OCI-M1 (cell line): ENCODE measurements at regions not wholly inside any gene's neighbourhood (a gene's known extent, or its start where the extent isn't known, plus 50 kb on each side); places are given as distances from the start of the nearest gene placed in this dataset.
A peak's percentile ranks its signal among the peaks of the same experiment; 100 is the strongest.

Source experiments
- DNase-seq: peaks from one replicate; lab custom pipeline; 2025; lab: John Stamatoyannopoulos, UW

GRCh38 chrX:82087699-82088098 is 885.8 kb downstream of the SH3BGRL start:
- no peak for DNase-seq

- no peak for DNase-seq
Measured at GRCh38 chrX:82092307-82092706, 890.4 kb downstream of the SH3BGRL start.

- peak; percentile 77 for DNase-seq
Measured at GRCh38 chrX:82125103-82125502, 923.2 kb downstream of the SH3BGRL start.

- peak; percentile 78 for DNase-seq
Measured at GRCh38 chrX:82127228-82128123, 925.6 kb downstream of the SH3BGRL start.

GRCh38 chrX:82134378-82134777 is 932.5 kb downstream of the SH3BGRL start:
- DNase-seq, result no peak

GRCh38 chrX:82141942-82142341 is 940.0 kb downstream of the SH3BGRL start:
- DNase-seq, result peak; percentile 27

- no peak for DNase-seq
Measured at GRCh38 chrX:82161195-82161594, 959.3 kb downstream of the SH3BGRL start.

- DNase-seq, result no peak
Measured at GRCh38 chrX:82163701-82164100, 961.8 kb downstream of the SH3BGRL start.

- no peak for DNase-seq
Measured at GRCh38 chrX:82196866-82197265, 995.0 kb downstream of the SH3BGRL start.

- DNase-seq, result no peak
Measured at GRCh38 chrX:82208975-82209374, 1007.1 kb downstream of the SH3BGRL start.

GRCh38 chrX:82218361-82218760 is 1016.5 kb downstream of the SH3BGRL start:
- DNase-seq, result peak; percentile 79

GRCh38 chrX:82219129-82219528 is 1017.2 kb downstream of the SH3BGRL start:
- no peak for DNase-seq

- no peak for DNase-seq
Measured at GRCh38 chrX:82224961-82225360, 1023.1 kb downstream of the SH3BGRL start.

- peak; percentile 3 for DNase-seq
Measured at GRCh38 chrX:82230013-82230412, 1028.1 kb downstream of the SH3BGRL start.

GRCh38 chrX:82232679-82233078 is 1030.8 kb downstream of the SH3BGRL start:
- no peak for DNase-seq

- DNase-seq, result peak; percentile 66
Measured at GRCh38 chrX:82237328-82237727, 1035.4 kb downstream of the SH3BGRL start.
